OCI-LY1 (cell line): ENCODE measurements at regions not wholly inside any gene's neighbourhood (a gene's known extent, or its start where the extent isn't known, plus 50 kb on each side); places are given as distances from the start of the nearest gene placed in this dataset.

ENCODE experiments used
- CTCF ChIP-seq: fragments of 200-600 bp; sonication (generic), shearing (Covaris generic); IDR thresholded peaks from 2 replicates; pipeline ENCODE4 v1.5.1; 2017; ENCODE audit warnings: mild to moderate bottlenecking, antibody characterized with exemption, low read length, moderate library complexity, mixed read lengths
- EZH2 ChIP-seq: fragments of 200-600 bp; sonication (generic), shearing (Covaris generic); IDR thresholded peaks from 2 replicates; pipeline ENCODE4 v1.8.0; 2017; ENCODE audit warnings: borderline replicate concordance, mixed run types, mild to moderate bottlenecking, antibody characterized with exemption, low read length, moderate library complexity, mixed read lengths

- TF ChIP-seq CTCF, result no peak
- TF ChIP-seq EZH2, result no peak
These were observed 87.0 kb upstream of the MAF start for GRCh38 chr16:79687249-79688130.
